ENCODE measurements at regions not wholly inside any gene's neighbourhood (a gene's known extent, or its start where the extent isn't known, plus 50 kb on each side); places are given as distances from the start of the nearest gene placed in this dataset.

DNA sequence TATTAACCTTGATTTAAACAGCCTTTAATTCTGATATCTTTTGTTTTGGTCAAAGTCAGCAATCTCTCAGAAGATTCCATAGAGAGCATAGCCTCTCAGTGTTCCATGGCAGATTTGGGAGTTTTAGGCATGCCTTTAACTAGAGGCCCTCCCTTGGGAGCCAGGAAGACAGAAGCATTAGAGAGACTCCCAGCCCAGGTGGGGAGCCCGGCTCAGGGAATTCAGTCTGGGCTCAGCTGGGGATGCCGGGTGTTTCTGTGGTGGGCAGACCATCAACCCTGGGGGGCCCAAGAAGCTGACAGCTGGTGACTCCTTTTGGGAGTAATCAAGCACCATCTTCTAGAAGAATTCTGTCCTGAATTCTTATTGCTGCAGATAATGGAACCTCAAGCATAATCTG is 99.7 kb upstream of the CELF4 start:
- Histone ChIP-seq H3K27me3 (no peaks in the 10 kb centered on the region), H3K27ac (no peak overlapping the region), H3K36me3 (no peaks in the 10 kb centered on the region), H3K4me1 (no peaks in the 10 kb centered on the region), H3K9me3 (no peaks in the 10 kb centered on the region), H3K4me3 (no peak overlapping the region)
- no peak for DNase-seq
- no peak for TF ChIP-seq POLR2A (IDR thresholded peaks at IDR 0.05)
- TF ChIP-seq, protein P1, sequence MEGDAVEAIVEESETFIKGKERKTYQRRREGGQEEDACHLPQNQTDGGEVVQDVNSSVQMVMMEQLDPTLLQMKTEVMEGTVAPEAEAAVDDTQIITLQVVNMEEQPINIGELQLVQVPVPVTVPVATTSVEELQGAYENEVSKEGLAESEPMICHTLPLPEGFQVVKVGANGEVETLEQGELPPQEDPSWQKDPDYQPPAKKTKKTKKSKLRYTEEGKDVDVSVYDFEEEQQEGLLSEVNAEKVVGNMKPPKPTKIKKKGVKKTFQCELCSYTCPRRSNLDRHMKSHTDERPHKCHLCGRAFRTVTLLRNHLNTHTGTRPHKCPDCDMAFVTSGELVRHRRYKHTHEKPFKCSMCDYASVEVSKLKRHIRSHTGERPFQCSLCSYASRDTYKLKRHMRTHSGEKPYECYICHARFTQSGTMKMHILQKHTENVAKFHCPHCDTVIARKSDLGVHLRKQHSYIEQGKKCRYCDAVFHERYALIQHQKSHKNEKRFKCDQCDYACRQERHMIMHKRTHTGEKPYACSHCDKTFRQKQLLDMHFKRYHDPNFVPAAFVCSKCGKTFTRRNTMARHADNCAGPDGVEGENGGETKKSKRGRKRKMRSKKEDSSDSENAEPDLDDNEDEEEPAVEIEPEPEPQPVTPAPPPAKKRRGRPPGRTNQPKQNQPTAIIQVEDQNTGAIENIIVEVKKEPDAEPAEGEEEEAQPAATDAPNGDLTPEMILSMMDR (IDR thresholded peaks at IDR 0.05) = no peak

DNA sequence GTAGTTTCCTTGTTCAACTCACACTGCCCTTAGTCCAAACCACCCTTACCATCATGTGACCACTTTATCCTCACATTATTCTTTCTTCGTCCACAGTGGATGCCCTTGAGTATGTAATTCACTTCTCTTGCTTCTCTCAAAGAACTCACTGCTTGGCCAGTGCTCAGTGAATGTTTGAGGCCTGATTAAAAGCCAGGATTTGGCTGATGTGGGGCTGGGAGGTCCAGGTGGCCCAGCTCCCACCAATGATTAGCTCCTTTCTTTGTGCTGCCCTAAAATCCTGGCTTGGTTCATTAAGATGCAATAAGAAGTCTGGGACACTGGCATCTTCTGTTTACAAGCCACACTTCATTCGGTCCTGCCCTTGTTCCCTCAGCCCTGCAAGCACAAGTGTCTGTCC is 97.8 kb upstream of the CELF4 start:
- H3K4me1 ChIP-seq = no peaks in the 10 kb centered on the region
- H3K9me3 ChIP-seq = no peaks in the 10 kb centered on the region
- H3K27me3 ChIP-seq = no peaks in the 10 kb centered on the region
- DNase-seq = no peak
- no peaks in the 10 kb centered on the region for H3K36me3 ChIP-seq
- no peak overlapping the region for H3K27ac ChIP-seq
- no peak overlapping the region for H3K4me3 ChIP-seq
- TF ChIP-seq POLR2A (IDR thresholded peaks at IDR 0.05) = no peak
- TF ChIP-seq, protein P1 (IDR thresholded peaks at IDR 0.05) = no peak

DNA sequence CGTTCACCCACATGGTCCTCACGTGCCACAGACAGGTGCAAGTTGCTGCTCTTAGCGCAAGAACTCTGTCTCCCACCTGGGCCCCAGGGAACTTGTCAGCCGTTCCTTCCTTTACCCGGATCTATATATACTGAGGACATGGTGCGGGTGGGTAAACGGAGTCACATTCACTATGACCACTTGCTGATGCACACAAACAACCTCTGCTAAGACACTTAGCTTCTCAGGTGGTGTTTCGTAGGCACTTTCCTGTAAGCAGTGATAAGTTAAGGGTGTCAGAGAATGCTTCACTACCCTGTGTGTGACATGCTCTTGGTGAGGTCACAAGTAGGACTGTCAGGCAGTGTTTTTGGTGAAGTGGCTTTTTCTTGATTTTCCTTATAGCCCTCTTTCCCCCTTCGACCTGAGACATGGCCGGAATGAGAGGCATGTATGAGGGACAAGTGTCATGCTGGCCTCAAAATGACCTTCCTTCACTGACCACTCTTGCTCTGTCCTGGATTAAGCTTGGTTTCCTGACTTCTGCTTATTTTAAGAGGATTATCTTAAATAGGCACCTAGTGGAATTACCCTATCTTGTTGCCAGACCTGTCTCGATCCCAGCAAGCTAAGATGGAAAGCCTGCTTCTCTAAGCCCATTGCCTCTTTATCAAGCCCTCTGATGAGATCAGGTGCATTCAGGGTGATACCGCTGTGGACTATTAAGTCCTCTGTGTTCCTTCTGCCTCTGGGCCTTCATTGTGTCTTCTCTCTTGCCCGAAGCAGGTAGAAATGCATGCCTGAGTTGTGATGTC is 97.1 kb upstream of the CELF4 start:
- no peak for DNase-seq
- no peaks in the 10 kb centered on the region for H3K27me3 ChIP-seq
- no peaks in the 10 kb centered on the region for H3K9me3 ChIP-seq
- no peaks in the 10 kb centered on the region for H3K4me1 ChIP-seq
- TF ChIP-seq, protein P1 (IDR thresholded peaks at IDR 0.05) = no peak
- no peak for TF ChIP-seq POLR2A (IDR thresholded peaks at IDR 0.05)
- no peaks in the 10 kb centered on the region for H3K36me3 ChIP-seq
- no peak overlapping the region for H3K4me3 ChIP-seq
- no peak overlapping the region for H3K27ac ChIP-seq

DNA sequence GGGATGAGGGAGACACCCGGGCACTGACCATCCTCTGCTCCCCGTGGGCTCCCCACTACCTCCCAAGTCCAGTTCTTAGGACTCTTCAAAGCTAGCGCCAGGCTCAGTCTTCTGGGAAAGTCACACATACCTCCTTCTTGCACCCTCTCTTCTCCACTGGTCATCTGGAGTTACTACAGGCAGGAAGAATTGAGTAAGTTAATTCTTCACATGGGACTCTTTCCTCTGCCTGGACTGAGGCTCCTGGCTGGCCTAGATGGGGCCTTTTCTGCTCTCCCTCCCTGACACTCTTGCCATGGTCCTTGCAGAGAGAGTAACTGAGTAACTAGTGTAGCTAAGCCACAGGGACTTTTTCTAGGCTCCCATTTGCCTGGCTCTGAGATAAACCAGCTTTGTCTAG is 96.5 kb upstream of the CELF4 start:
- Histone ChIP-seq H3K27ac (no peak overlapping the region), H3K36me3 (no peaks in the 10 kb centered on the region), H3K4me1 (no peaks in the 10 kb centered on the region), H3K27me3 (no peaks in the 10 kb centered on the region), H3K9me3 (no peaks in the 10 kb centered on the region), H3K4me3 (no peak overlapping the region)
- TF ChIP-seq, protein P1 (IDR thresholded peaks at IDR 0.05) = no peak
- TF ChIP-seq POLR2A (IDR thresholded peaks at IDR 0.05) = no peak
- DNase-seq = no peak

DNA sequence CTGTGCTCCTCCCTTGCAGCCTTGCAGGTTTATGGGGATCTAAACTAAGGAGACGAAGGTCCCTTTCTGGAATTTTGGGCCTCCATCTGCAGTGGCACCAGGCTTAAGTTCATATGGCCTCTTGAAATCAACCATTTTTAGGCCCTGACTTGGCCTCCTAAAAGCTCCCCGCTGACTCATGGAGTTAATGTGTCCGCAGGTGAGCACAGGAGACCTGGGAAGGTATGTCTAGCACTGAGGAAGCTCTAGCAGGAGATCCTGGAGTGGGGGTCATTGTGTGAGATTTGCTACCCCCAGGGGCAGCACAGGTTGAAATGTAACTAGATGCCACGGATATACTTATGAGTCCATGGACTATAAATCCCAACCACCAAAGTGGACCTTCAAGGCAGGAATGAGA is 95.9 kb upstream of the CELF4 start:
- Histone ChIP-seq H3K36me3 (no peaks in the 10 kb centered on the region), H3K27me3 (no peaks in the 10 kb centered on the region)
- TF ChIP-seq, protein P1 (IDR thresholded peaks at IDR 0.05) = no peak
- TF ChIP-seq POLR2A (IDR thresholded peaks at IDR 0.05) = no peak

More for the DNA sequence above, 95.9 kb upstream of the CELF4 start:
- DNase-seq = no peak
- H3K9me3 ChIP-seq = no peaks in the 10 kb centered on the region
- no peak overlapping the region for H3K27ac ChIP-seq
- H3K4me1 ChIP-seq = no peaks in the 10 kb centered on the region
- no peak overlapping the region for H3K4me3 ChIP-seq

All from Peyer's patch (tissue), 4 donors.